ENCODE measurements at regions not wholly inside any gene's neighbourhood (a gene's known extent, or its start where the extent isn't known, plus 50 kb on each side); places are given as distances from the start of the nearest gene placed in this dataset.

- TF ChIP-seq MYBL2 (CRISPR knock-in tag; IDR thresholded peaks at IDR 0.05) (no peak), JUN (CRISPR knock-in tag; IDR thresholded peaks at IDR 0.05) (no peak)
These were observed 937.7 kb downstream of the TRIB2 start (continued) for GRCh38 chr2:13654416-13654815.

GRCh38 chr2:13660231-13660630 is 943.5 kb downstream of the TRIB2 start:
- no peak overlapping the region for H3K27ac Mint-ChIP-seq
- no peaks in the 10 kb centered on the region for H3K4me1 Mint-ChIP-seq
- no peak for TF ChIP-seq USF1 (CRISPR knock-in tag; IDR thresholded peaks at IDR 0.05)
- TF ChIP-seq ZNF532 (CRISPR knock-in tag; IDR thresholded peaks at IDR 0.05; ENCODE audit: borderline replicate concordance): no peak
- no peak for TF ChIP-seq ZMAT4 (CRISPR knock-in tag; IDR thresholded peaks at IDR 0.05)
- no peak for TF ChIP-seq CREB1 (CRISPR knock-in tag; IDR thresholded peaks at IDR 0.05)
- no peak for TF ChIP-seq SMAD4 (CRISPR knock-in tag; IDR thresholded peaks at IDR 0.05)
- no peak for TF ChIP-seq NR1H2 (CRISPR knock-in tag; IDR thresholded peaks at IDR 0.05)
- no peak for TF ChIP-seq STAT6 (CRISPR knock-in tag; conservative IDR thresholded peaks at IDR 0.05; ENCODE audit: low read depth)
- no peak for TF ChIP-seq USF2 (CRISPR knock-in tag; IDR thresholded peaks at IDR 0.05)
- no peak for TF ChIP-seq ESRRA (CRISPR knock-in tag; IDR thresholded peaks at IDR 0.05; ENCODE audit: borderline replicate concordance)
- no peak for TF ChIP-seq NFE2L1 (CRISPR knock-in tag; IDR thresholded peaks at IDR 0.05)
- no peak for TF ChIP-seq SP1 (CRISPR knock-in tag; conservative IDR thresholded peaks at IDR 0.05)
- TF ChIP-seq ZNF121 (CRISPR knock-in tag; IDR thresholded peaks at IDR 0.05): no peak
- TF ChIP-seq JAZF1 (CRISPR knock-in tag; IDR thresholded peaks at IDR 0.05): no peak
- TF ChIP-seq ZNF512 (CRISPR knock-in tag; IDR thresholded peaks at IDR 0.05; ENCODE audit: borderline replicate concordance): no peak
- no peak for TF ChIP-seq RELA (CRISPR knock-in tag; IDR thresholded peaks at IDR 0.05; ENCODE audit: borderline replicate concordance)
- TF ChIP-seq ZNF396 (CRISPR knock-in tag; IDR thresholded peaks at IDR 0.05; ENCODE audit: borderline replicate concordance): no peak
- TF ChIP-seq GTF2I (CRISPR knock-in tag; conservative IDR thresholded peaks at IDR 0.05): no peak
- no peak for TF ChIP-seq ATF1 (CRISPR knock-in tag; IDR thresholded peaks at IDR 0.05)
- no peak for TF ChIP-seq CDX4 (CRISPR knock-in tag; IDR thresholded peaks at IDR 0.05; ENCODE audit: borderline replicate concordance)
- peaks cover 43% of the 10 kb centered on the region for H3K27me3 Mint-ChIP-seq (ENCODE audit: low read depth)
- POLR2A ChIA-PET: no interaction called here
- CTCF ChIA-PET: no interaction called here
- H3K9me3 Mint-ChIP-seq: no peaks in the 10 kb centered on the region
- ATAC-seq: no peak
- DNase-seq (ENCODE audit: low spot score): no peak
- no peak overlapping the region for H3K4me3 Mint-ChIP-seq
- H3K36me3 Mint-ChIP-seq: no peaks in the 10 kb centered on the region

Data from WTC11 (cell line).